GM12878 (cell line): ENCODE measurements at regions not wholly inside any gene's neighbourhood (a gene's known extent, or its start where the extent isn't known, plus 50 kb on each side); places are given as distances from the start of the nearest gene placed in this dataset.

ENCODE experiments used
- ATAC-seq: fragments of 200-7000 bp; cut with Tn5 transposase; 3 replicates; pipeline ENCODE4 v1.9.1; 2020; ENCODE audit warnings: mild to moderate bottlenecking, moderate library complexity
- BruUV-seq: library from RNA; stranded (reverse); fragments of 400-500 nt; replicated peaks from 2 replicates; lab custom pipeline; 2021; lab: Mats Ljungman, UMichigan
- CTCF ChIA-PET: fragments of 300-600 bp; sonication (Branson Sonifier 250); formaldehyde crosslinking; extraction: SDS; loops from one replicate; lab custom pipeline; 2021; ENCODE audit warnings: inconsistent platforms; lab: Yijun Ruan, JAX
- POLR2A ChIA-PET: fragments of 350-600 bp; formaldehyde crosslinking; extraction: SDS; loops from one replicate; lab custom pipeline; 2021; ENCODE audit warnings: inconsistent platforms; lab: Charles Lee
- RAD21 ChIA-PET: fragments of 300-600 bp; sonication (Branson Sonifier 250); formaldehyde crosslinking; loops from one replicate; lab custom pipeline; 2023; ENCODE audit warnings: antibody characterized with exemption; ENCODE audit not compliant: unreplicated experiment; lab: Charles Lee
- SMC1A ChIA-PET: fragments of 300-600 bp; sonication (Branson Sonifier 250); formaldehyde crosslinking; loops from one replicate; lab custom pipeline; 2023; ENCODE audit not compliant: unreplicated experiment, uncharacterized antibody; lab: Charles Lee
- DNase-seq: peaks from one replicate; pipeline ENCODE4 v3.0.0-alpha.2; 2011; ENCODE audit warnings: low read depth, low spot score
- FAIRE-seq: peaks from 3 replicates; lab custom pipeline; 2011; peaks lifted over from hg19 to GRCh38; lab: Jason Lieb, UNC
- H2AFZ ChIP-seq: 2 replicates; pipeline ENCODE4 v1.6.0; 2011; ENCODE audit warnings: low read depth, low read length, control low read depth; ENCODE audit not compliant: control insufficient read depth
- H3K27ac ChIP-seq: 2 replicates; pipeline ENCODE4 v1.5.1; 2011; ENCODE audit warnings: control low read depth; ENCODE audit not compliant: control insufficient read depth, insufficient read depth
- H3K27me3 ChIP-seq, 2 experiments: replicated peaks in 1 of 2; 2 replicates each; pipeline versions ENCODE4 v1.6.0 to v1.6.1; 2011; ENCODE audit warnings: low read length in 1 of 2; ENCODE audit not compliant: control insufficient read depth in 2 of 2, insufficient read depth in 2 of 2
- H3K36me3 ChIP-seq, 2 experiments: 2 replicates each; pipeline ENCODE4 v1.5.1; 2011; ENCODE audit warnings: low read length in 1 of 2; ENCODE audit not compliant: control insufficient read depth in 2 of 2, insufficient read depth in 2 of 2
- H3K4me1 ChIP-seq: 2 replicates; pipeline ENCODE4 v1.6.1; 2011; ENCODE audit warnings: mild to moderate bottlenecking, low read length, moderate library complexity, mixed read lengths; ENCODE audit not compliant: control insufficient read depth, insufficient read depth
- H3K4me2 ChIP-seq: 2 replicates; pipeline ENCODE4 v1.6.0; 2011; ENCODE audit warnings: control low read depth; ENCODE audit not compliant: control insufficient read depth, insufficient read depth
- H3K4me3 ChIP-seq: fragments of 200-600 bp; sonication (generic); 2 replicates; pipeline ENCODE4 v1.5.1; 2016
- H3K79me2 ChIP-seq: 2 replicates; pipeline ENCODE4 v1.6.0; 2011; ENCODE audit warnings: low read length; ENCODE audit not compliant: control insufficient read depth, insufficient read depth
- H3K9ac ChIP-seq: 2 replicates; pipeline ENCODE4 v1.8.0; 2011; ENCODE audit warnings: low read length, control low read depth, mixed read lengths; ENCODE audit not compliant: control insufficient read depth, insufficient read depth
- H3K9me3 ChIP-seq: replicated peaks from 3 replicates; pipeline ENCODE4 v1.5.1; 2011; ENCODE audit warnings: mild to moderate bottlenecking, low read length; ENCODE audit not compliant: control insufficient read depth, insufficient read depth
- H4K20me1 ChIP-seq: 2 replicates; pipeline ENCODE4 v1.6.0; 2011; ENCODE audit not compliant: control insufficient read depth, insufficient read depth
- ASH2L ChIP-seq: fragments of 300-600, 200-600 bp; sonication (generic); IDR thresholded peaks from 2 replicates; pipeline ENCODE4 v1.6.1; 2017; ENCODE audit warnings: low read depth, mild to moderate bottlenecking, borderline replicate concordance
- BRCA1 ChIP-seq: IDR thresholded peaks from 2 replicates; pipeline ENCODE4 v1.6.1; 2011; ENCODE audit warnings: low read depth, low read length, improper control_type of control experiment
- CBX3 ChIP-seq: fragments of 200-600 bp; sonication (generic); IDR thresholded peaks from 2 replicates; pipeline ENCODE4 v1.6.1; 2016; ENCODE audit warnings: low read depth, borderline replicate concordance
- E2F4 ChIP-seq: IDR thresholded peaks from 2 replicates; pipeline ENCODE4 v1.6.1; 2012; ENCODE audit warnings: low read depth, low read length, improper control_type of control experiment
- EGR1 ChIP-seq, 2 experiments: IDR thresholded peaks; 1 replicate in 1 of 2; 2 replicates in 1 of 2; pipeline ENCODE4 v1.6.1; 2011 to 2012; ENCODE audit warnings: low read depth in 2 of 2, low read length in 2 of 2, borderline replicate concordance in 1 of 2, mild to moderate bottlenecking in 1 of 2, moderate library complexity in 1 of 2
- FOXK2 ChIP-seq: fragments of 450-650 bp; IDR thresholded peaks from 2 replicates; pipeline ENCODE4 v1.6.1; 2017; ENCODE audit warnings: mild to moderate bottlenecking, moderate library complexity
- FOXM1 ChIP-seq: IDR thresholded peaks from 2 replicates; pipeline ENCODE4 v1.6.1; 2012; ENCODE audit warnings: low read depth, mild to moderate bottlenecking, inconsistent platforms, low read length, moderate library complexity
- HCFC1 ChIP-seq: fragments of 150-350 bp; IDR thresholded peaks from 2 replicates; pipeline ENCODE4 v1.6.1; 2014; ENCODE audit warnings: low read length
- MLLT1 ChIP-seq: fragments of 450-650 bp; IDR thresholded peaks from 2 replicates; pipeline ENCODE4 v1.6.1; 2016; ENCODE audit warnings: mild to moderate bottlenecking
- MTA3 ChIP-seq: IDR thresholded peaks from 2 replicates; pipeline ENCODE4 v1.6.1; 2012; ENCODE audit warnings: low read length, inconsistent platforms, borderline replicate concordance
- SIX5 ChIP-seq: IDR thresholded peaks from 2 replicates; pipeline ENCODE4 v1.6.1; 2011; ENCODE audit warnings: mild to moderate bottlenecking, low read depth, low read length, moderate library complexity; ENCODE audit not compliant: severe bottlenecking
- YY1 ChIP-seq: IDR thresholded peaks from 2 replicates; pipeline ENCODE4 v1.6.1; 2011; ENCODE audit warnings: low read depth, mild to moderate bottlenecking, low read length
- ZBED1 ChIP-seq: IDR thresholded peaks from 2 replicates; pipeline ENCODE4 v1.6.1; 2016; ENCODE audit warnings: borderline replicate concordance
- ZBTB33 ChIP-seq: fragments of 450-650 bp; IDR thresholded peaks from 2 replicates; pipeline ENCODE4 v1.6.1; 2017; ENCODE audit warnings: mild to moderate bottlenecking
- WGBS: methylation state at CpG from one replicate; pipeline ENCODE4 v1.1.6; 2016; ENCODE audit warnings: low lambda C conversion rate; ENCODE audit not compliant: insufficient replicate concordance, insufficient coverage; ENCODE audit errors: missing lambda C conversion rate; 5-methylcytosine and 5-hydroxymethylcytosine counted together
- in situ Hi-C: fragments of 300-500 bp; cut with MboI; formaldehyde crosslinking; loops from 9 replicates; pipeline ENCODE4 v1.14.3; 2018; ENCODE audit warnings: mixed read lengths
- intact Hi-C: fragments of 100-400 bp; cut with micrococcal nuclease; formaldehyde crosslinking; loops from one replicate; pipeline ENCODE4 v1.14.2; 2022; ENCODE audit not compliant: unreplicated experiment
- TF ChIP-seq, protein P1 (sequence below): IDR thresholded peaks from 2 replicates; pipeline ENCODE4 v1.6.1; 2012; ENCODE audit warnings: mild to moderate bottlenecking, low read depth, low read length

DNA sequence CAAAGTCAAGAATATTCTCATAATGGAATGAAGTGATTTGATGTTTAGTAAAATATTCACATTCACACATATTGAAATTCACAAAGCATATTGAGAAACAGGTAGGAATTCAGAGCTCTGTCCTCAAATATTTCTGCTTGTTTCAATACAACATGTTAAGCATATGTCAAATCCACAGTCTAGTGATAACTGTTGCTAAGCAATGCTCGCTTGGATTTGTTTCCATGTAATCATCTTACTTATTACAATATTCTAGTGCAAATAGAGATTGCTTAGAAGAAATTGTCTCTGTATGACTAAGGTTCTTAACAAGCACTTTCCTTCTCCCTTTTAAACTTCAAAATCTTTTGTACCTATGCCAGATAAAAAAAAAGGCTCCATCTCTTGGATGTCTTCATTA lies 995.7 kb downstream of the CDH18 start:
- Histone ChIP-seq H4K20me1 (no peaks in the 10 kb centered on the region), H3K4me1 (no peaks in the 10 kb centered on the region), H3K36me3 (no peaks in the 10 kb centered on the region), H3K79me2 (no peaks in the 10 kb centered on the region), H3K9ac (no peak overlapping the region), H3K27ac (no peak overlapping the region), H2AFZ (no peak overlapping the region), H3K9me3 (no peaks in the 10 kb centered on the region), H3K4me2 (no peak overlapping the region), H3K4me3 (no peak overlapping the region), H3K27me3 (no peaks in the 10 kb centered on the region)
- in situ Hi-C loops: no loop called here
- ChIA-PET POLR2A (no interaction called here), CTCF (no interaction called here), RAD21 (no interaction called here), SMC1A (no interaction called here)
- ATAC-seq (no peak), DNase-seq (no peak), FAIRE-seq (no peak)
- intact Hi-C loops: no loop called here
- WGBS: 0% methylated on average over 1 of the region's 1 CpG
- BruUV-seq: no TSS peak
- TF ChIP-seq MLLT1: no peak
- no peak for TF ChIP-seq FOXK2
- no peak for TF ChIP-seq MTA3
- no peak for TF ChIP-seq SIX5
- no peak for TF ChIP-seq ZBTB33
- no peak for TF ChIP-seq ASH2L
- no peak for TF ChIP-seq ZBED1
- TF ChIP-seq, protein P1, sequence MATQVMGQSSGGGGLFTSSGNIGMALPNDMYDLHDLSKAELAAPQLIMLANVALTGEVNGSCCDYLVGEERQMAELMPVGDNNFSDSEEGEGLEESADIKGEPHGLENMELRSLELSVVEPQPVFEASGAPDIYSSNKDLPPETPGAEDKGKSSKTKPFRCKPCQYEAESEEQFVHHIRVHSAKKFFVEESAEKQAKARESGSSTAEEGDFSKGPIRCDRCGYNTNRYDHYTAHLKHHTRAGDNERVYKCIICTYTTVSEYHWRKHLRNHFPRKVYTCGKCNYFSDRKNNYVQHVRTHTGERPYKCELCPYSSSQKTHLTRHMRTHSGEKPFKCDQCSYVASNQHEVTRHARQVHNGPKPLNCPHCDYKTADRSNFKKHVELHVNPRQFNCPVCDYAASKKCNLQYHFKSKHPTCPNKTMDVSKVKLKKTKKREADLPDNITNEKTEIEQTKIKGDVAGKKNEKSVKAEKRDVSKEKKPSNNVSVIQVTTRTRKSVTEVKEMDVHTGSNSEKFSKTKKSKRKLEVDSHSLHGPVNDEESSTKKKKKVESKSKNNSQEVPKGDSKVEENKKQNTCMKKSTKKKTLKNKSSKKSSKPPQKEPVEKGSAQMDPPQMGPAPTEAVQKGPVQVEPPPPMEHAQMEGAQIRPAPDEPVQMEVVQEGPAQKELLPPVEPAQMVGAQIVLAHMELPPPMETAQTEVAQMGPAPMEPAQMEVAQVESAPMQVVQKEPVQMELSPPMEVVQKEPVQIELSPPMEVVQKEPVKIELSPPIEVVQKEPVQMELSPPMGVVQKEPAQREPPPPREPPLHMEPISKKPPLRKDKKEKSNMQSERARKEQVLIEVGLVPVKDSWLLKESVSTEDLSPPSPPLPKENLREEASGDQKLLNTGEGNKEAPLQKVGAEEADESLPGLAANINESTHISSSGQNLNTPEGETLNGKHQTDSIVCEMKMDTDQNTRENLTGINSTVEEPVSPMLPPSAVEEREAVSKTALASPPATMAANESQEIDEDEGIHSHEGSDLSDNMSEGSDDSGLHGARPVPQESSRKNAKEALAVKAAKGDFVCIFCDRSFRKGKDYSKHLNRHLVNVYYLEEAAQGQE: no peak
- no peak for TF ChIP-seq EGR1 (IDR thresholded peaks at IDR 0.05; ENCODE audit: borderline replicate concordance in 1 of 2, low read depth in 2 of 2, low read length in 2 of 2)
- TF ChIP-seq CBX3: no peak
- TF ChIP-seq FOXM1: no peak
- TF ChIP-seq E2F4: no peak
- no peak for TF ChIP-seq HCFC1
- no peak for TF ChIP-seq BRCA1
- no peak for TF ChIP-seq YY1
